Stimulated activated CD4-positive, alpha-beta T cell treated with anti-CD3 and anti-CD28 coated beads, Interleukin-1b, Interleukin-23, amount 100 ng/mL, for 1 hour (primary cell): ENCODE measurements at regions not wholly inside any gene's neighbourhood (a gene's known extent, or its start where the extent isn't known, plus 50 kb on each side); places are given as distances from the start of the nearest gene placed in this dataset.

Source experiments
- DNase-seq, 2 donors: peaks; one replicate each; pipeline ENCODE4 v3.0.0-alpha.2; 2020; ENCODE audit warnings: low read depth in 2 of 2

GRCh38 chr7:130878785-130879184 lies 144.8 kb upstream of the KLF14 start:
- DNase-seq: no peak

GRCh38 chr7:130879191-130879590 lies 145.2 kb upstream of the KLF14 start:
- DNase-seq: no peak

GRCh38 chr7:130880668-130881067 lies 146.7 kb upstream of the KLF14 start:
- DNase-seq: no peak

- no peak for DNase-seq
Observed at GRCh38 chr7:130881091-130881798, 147.2 kb upstream of the KLF14 start.

- DNase-seq: no peak
Observed at GRCh38 chr7:130881799-130882141, 147.8 kb upstream of the KLF14 start.

GRCh38 chr7:130882396-130882795 lies 148.4 kb upstream of the KLF14 start:
- DNase-seq: no peak

- DNase-seq: no peak
Observed at GRCh38 chr7:130883928-130884327, 149.9 kb upstream of the KLF14 start.

- no peak for DNase-seq
Observed at GRCh38 chr7:130884437-130885417, 150.7 kb upstream of the KLF14 start.

- no peak for DNase-seq
Observed at GRCh38 chr7:130886438-130887135, 152.6 kb upstream of the KLF14 start.

- DNase-seq: no peak
Observed at GRCh38 chr7:130887182-130887956, 153.4 kb upstream of the KLF14 start.

GRCh38 chr7:130887957-130888371 lies 154.0 kb upstream of the KLF14 start:
- no peak for DNase-seq

- DNase-seq: no peak
Observed at GRCh38 chr7:130888468-130888867, 154.5 kb upstream of the KLF14 start.

- DNase-seq: no peak
Observed at GRCh38 chr7:130890176-130891020, 156.4 kb upstream of the KLF14 start.

GRCh38 chr7:130891254-130892094 lies 157.5 kb upstream of the KLF14 start:
- DNase-seq: no peak

- no peak for DNase-seq
Observed at GRCh38 chr7:130893441-130893894, 159.5 kb upstream of the KLF14 start.

GRCh38 chr7:130894146-130894908 lies 160.3 kb upstream of the KLF14 start:
- DNase-seq: no peak

- DNase-seq: no peak
Observed at GRCh38 chr7:130894909-130895750, 161.1 kb upstream of the KLF14 start.
